Retinal pigment epithelial cell (primary cell): ENCODE measurements at regions not wholly inside any gene's neighbourhood (a gene's known extent, or its start where the extent isn't known, plus 50 kb on each side); places are given as distances from the start of the nearest gene placed in this dataset.

Experiments
- DNase-seq: peaks from one replicate; pipeline ENCODE4 v3.0.0-alpha.2; 2010; ENCODE audit warnings: low read depth
- H3K4me3 ChIP-seq: 2 replicates; pipeline ENCODE4 v1.5.1; 2011; ENCODE audit warnings: mild to moderate bottlenecking, low read length, control low read depth, moderate library complexity
- TF ChIP-seq, protein P1 (sequence below): conservative IDR thresholded peaks from 2 replicates; pipeline ENCODE4 v1.5.1; 2011; ENCODE audit warnings: low read depth, low read length, control low read depth, inconsistent platforms

DNA sequence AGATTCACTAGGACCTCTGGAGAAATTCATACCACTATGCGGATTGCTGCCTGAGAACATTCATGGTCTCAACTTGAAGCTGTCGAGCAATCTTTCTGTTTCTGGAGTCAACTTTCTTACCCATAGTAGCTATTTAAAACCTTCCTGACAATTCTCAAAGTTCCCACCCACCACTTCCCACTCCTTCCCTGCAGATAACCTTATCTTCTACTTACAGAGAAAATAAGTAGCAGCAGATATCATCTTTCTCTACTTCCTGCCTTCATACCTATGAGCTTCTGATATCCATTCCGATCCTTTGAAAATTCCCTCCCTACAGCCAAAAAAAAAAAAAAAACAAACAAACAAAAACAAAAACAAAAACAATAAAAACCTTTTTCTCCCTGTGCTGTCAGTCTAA, 81.2 kb upstream of the CYRIA start:
- TF ChIP-seq, protein P1, sequence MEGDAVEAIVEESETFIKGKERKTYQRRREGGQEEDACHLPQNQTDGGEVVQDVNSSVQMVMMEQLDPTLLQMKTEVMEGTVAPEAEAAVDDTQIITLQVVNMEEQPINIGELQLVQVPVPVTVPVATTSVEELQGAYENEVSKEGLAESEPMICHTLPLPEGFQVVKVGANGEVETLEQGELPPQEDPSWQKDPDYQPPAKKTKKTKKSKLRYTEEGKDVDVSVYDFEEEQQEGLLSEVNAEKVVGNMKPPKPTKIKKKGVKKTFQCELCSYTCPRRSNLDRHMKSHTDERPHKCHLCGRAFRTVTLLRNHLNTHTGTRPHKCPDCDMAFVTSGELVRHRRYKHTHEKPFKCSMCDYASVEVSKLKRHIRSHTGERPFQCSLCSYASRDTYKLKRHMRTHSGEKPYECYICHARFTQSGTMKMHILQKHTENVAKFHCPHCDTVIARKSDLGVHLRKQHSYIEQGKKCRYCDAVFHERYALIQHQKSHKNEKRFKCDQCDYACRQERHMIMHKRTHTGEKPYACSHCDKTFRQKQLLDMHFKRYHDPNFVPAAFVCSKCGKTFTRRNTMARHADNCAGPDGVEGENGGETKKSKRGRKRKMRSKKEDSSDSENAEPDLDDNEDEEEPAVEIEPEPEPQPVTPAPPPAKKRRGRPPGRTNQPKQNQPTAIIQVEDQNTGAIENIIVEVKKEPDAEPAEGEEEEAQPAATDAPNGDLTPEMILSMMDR = no peak
- DNase-seq = no peak
- H3K4me3 ChIP-seq = no peak overlapping the region

GRCh38 chr2:16746329-16746728, 80.7 kb upstream of the CYRIA start:
- TF ChIP-seq, protein P1 = no peak
- no peak for DNase-seq
- H3K4me3 ChIP-seq = no peak overlapping the region

- no peak overlapping the region for H3K4me3 ChIP-seq
- TF ChIP-seq, protein P1 = no peak
- DNase-seq = no peak
Observed at GRCh38 chr2:16745466-16745865, 79.8 kb upstream of the CYRIA start.

DNA sequence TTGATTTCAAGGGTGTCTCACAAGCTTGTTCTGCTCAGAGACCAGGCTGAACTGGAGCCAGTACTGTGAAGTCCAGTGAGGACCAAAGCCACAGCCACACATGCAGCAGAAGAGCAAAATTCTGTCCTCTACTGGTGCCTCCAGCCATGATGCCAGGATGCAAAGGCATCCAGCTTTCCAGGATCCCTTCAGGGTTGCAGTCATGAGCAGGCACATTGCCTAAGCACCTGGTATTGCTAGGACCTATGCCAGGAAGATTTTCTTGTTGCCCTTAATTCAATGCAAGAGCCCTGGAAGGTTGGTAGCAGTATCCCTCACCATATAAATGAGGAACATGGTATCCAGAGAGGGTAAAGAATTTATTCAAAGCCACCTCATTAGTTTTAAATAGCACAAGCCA, 78.9 kb upstream of the CYRIA start:
- no peak for DNase-seq
- TF ChIP-seq, protein P1 = no peak
- no peak overlapping the region for H3K4me3 ChIP-seq

DNA sequence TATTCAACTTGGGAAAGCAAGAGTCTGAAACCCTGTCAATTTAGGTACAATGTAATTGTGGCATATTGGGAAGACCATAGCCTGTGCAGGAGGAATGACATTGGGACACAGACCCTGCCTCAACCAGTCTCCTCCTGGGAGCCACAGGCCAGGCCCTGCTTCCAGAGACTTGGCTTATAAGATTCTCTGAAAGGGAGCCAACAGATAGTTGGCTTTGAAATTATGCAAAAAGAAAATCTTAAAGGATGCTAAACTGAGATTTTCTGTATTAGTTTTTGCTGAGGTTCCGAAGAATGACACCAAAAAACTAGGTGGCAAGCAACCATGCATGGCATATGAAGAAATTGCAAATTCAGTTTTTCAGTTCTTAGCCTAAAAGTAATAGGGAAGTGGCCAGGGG, 76.4 kb upstream of the CYRIA start:
- TF ChIP-seq, protein P1 = no peak
- no peak overlapping the region for H3K4me3 ChIP-seq
- no peak for DNase-seq

DNA sequence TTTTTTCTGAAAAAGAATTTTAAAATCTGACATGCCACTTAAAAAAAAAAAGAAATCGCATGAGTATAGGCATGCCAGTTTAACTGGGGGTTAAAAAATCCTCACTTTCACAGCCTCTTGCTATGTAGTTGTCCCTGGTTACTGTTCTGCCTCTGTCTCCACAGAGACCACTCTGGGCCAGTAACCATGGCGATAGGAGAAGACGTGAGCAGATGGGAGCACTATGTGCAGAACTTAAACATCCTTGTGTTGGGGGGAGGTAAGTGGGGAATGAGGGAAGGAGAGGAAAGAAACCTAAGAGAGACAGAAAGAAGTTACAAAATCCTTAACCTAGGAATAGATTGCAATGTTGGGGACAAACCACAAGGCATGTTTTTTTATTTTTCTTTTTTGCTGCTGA, 75.9 kb upstream of the CYRIA start:
- no peak overlapping the region for H3K4me3 ChIP-seq
- TF ChIP-seq, protein P1 = no peak
- DNase-seq = no peak

- DNase-seq = no peak
- H3K4me3 ChIP-seq = no peak overlapping the region
- TF ChIP-seq, protein P1 = no peak
Observed at GRCh38 chr2:16739778-16740581, 74.3 kb upstream of the CYRIA start.
